ENCODE measurements at regions not wholly inside any gene's neighbourhood (a gene's known extent, or its start where the extent isn't known, plus 50 kb on each side); places are given as distances from the start of the nearest gene placed in this dataset.

- no peaks in the 10 kb centered on the region for H3K79me2 ChIP-seq (ENCODE audit: control insufficient read depth, insufficient read depth, low read length)
- H3K9me3 ChIP-seq (replicated peaks; ENCODE audit: control insufficient read depth, insufficient read depth, low read depth, low read length): peaks cover 7% of the 10 kb centered on the region
- intact Hi-C loops (cut with micrococcal nuclease) (loop anchor here (5.0 kb wide), 2 partner anchors 337 to 492 kb away; no protein-coding TSS in a partner anchor), in situ Hi-C loops (cut with MboI) (no loop called here)
- FAIRE-seq (no peak), DNase-seq (ENCODE audit: extremely low read depth in 1 of 4, low spot score in 3 of 4) (no peak), ATAC-seq (no peak)
- no peak overlapping the region for H3K4me2 ChIP-seq (ENCODE audit: insufficient read depth, low read length)
- H2AFZ ChIP-seq (ENCODE audit: low read depth, low read length): no peak overlapping the region
- no peak overlapping the region for H3K9ac ChIP-seq (ENCODE audit: insufficient read depth in 1 of 2, low read depth in 2 of 2, low read length in 2 of 2)
- CTCF ChIA-PET (ENCODE audit: low intra/inter-chr PET ratio): no interaction called here
- no peaks in the 10 kb centered on the region for H3K9me1 ChIP-seq (ENCODE audit: control insufficient read depth, insufficient read depth, low read length)
- H3K27ac ChIP-seq (ENCODE audit: extremely low read depth, low read depth, low read length): no peak overlapping the region
- no TSS peak for BruUV-seq (replicated peaks)
- WGBS (ENCODE audit: insufficient coverage, low coverage, missing lambda C conversion rate): 2% methylated on average over 4 of the region's 4 CpGs
- no peaks in the 10 kb centered on the region; the same call in 1 of the 2 replicates for H4K20me1 ChIP-seq (replicated peaks; ENCODE audit: control insufficient read depth, insufficient read depth, low read length)
- H3K4me3 ChIP-seq: no peak overlapping the region
- H3K4me1 ChIP-seq (replicated peaks in 1 of 2; ENCODE audit: control insufficient read depth in 2 of 2, insufficient read depth in 2 of 2, low read length in 2 of 2): peaks cover 0 to 8% of the 10 kb centered on the region in 2 experiments; a peak in 1 of 5 replicates
- H3K36me3 ChIP-seq (ENCODE audit: control insufficient read depth, insufficient read depth, low read length): no peaks in the 10 kb centered on the region
- peaks cover 6 to 16% of the 10 kb centered on the region in 2 experiments; a peak in 4 of 5 replicates for H3K27me3 ChIP-seq (ENCODE audit: control insufficient read depth in 2 of 2, insufficient read depth in 2 of 2, low read length in 2 of 2)
- POLR2A ChIA-PET: interaction anchor here (0.5 kb wide), 1 partner anchor 472 kb away, joined by 3 read pairs; no protein-coding TSS in a partner anchor
- no peak for TF ChIP-seq GTF3C2 (IDR thresholded peaks at IDR 0.05; ENCODE audit: borderline replicate concordance, extremely low read depth, insufficient read length)
- no peak for TF ChIP-seq TCFL5 (CRISPR knock-in tag; conservative IDR thresholded peaks at IDR 0.05)
- TF ChIP-seq POU5F1 (IDR thresholded peaks at IDR 0.05; ENCODE audit: borderline replicate concordance, low read depth, low read length, partially characterized antibody): no peak
- TF ChIP-seq SMC3 (conservative IDR thresholded peaks at IDR 0.05; ENCODE audit: insufficient read depth, low read depth, low read length): no peak
- no peak for TF ChIP-seq HOMEZ (CRISPR knock-in tag; IDR thresholded peaks at IDR 0.05)
- no peak for TF ChIP-seq MNT (conservative IDR thresholded peaks at IDR 0.05)
- TF ChIP-seq CBX3 (IDR thresholded peaks at IDR 0.05; ENCODE audit: borderline replicate concordance in 1 of 2, low read length in 2 of 2): no peak
Observed at GRCh38 chr9:95725045-95725444, 150.4 kb upstream of the ERCC6L2 start.

Measured in K562 (cell line).